ENCODE measurements at regions not wholly inside any gene's neighbourhood (a gene's known extent, or its start where the extent isn't known, plus 50 kb on each side); places are given as distances from the start of the nearest gene placed in this dataset.

DNA sequence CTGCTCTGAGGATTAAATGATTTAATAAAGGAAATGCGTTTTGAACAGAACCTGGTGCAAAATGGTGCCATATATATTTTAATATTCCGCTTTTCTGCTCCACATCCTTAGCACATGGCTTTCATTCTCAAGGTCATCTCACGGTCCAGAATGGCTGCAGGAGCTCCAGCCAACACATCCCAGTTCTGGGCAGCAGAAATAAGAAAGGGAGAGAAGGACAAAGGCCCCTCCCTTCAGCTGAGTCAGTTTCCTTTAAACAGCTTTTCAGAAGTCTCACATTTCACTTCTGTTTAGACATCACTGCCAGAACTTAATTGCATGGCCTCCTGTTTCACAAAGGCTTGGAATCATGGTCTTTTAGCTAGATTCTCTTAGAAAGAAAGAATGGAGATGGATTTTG is 75.2 kb upstream of the LRRN2 start:
- TF ChIP-seq, protein P1, sequence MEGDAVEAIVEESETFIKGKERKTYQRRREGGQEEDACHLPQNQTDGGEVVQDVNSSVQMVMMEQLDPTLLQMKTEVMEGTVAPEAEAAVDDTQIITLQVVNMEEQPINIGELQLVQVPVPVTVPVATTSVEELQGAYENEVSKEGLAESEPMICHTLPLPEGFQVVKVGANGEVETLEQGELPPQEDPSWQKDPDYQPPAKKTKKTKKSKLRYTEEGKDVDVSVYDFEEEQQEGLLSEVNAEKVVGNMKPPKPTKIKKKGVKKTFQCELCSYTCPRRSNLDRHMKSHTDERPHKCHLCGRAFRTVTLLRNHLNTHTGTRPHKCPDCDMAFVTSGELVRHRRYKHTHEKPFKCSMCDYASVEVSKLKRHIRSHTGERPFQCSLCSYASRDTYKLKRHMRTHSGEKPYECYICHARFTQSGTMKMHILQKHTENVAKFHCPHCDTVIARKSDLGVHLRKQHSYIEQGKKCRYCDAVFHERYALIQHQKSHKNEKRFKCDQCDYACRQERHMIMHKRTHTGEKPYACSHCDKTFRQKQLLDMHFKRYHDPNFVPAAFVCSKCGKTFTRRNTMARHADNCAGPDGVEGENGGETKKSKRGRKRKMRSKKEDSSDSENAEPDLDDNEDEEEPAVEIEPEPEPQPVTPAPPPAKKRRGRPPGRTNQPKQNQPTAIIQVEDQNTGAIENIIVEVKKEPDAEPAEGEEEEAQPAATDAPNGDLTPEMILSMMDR (IDR thresholded peaks at IDR 0.05; ENCODE audit: insufficient read depth in 1 of 2, low read depth in 1 of 2, low read length in 1 of 2, severe bottlenecking in 1 of 2, unreplicated experiment in 1 of 2): no peak
- peaks cover 16% of the 10 kb centered on the region for H3K27me3 Mint-ChIP-seq (ENCODE audit: insufficient read depth, unreplicated experiment)
- BruUV-seq (replicated peaks): no TSS peak
- Histone ChIP-seq H3K4me3 (ENCODE audit: low read depth, low read length) (no peak overlapping the region), H3K27me3 (replicated peaks; ENCODE audit: control insufficient read depth, insufficient read depth, low read length) (no peaks in the 10 kb centered on the region), H3K4me1 (no peaks in the 10 kb centered on the region), H3K36me3 (ENCODE audit: control insufficient read depth, insufficient read depth, low read length) (no peaks in the 10 kb centered on the region), H3K9me3 (no peaks in the 10 kb centered on the region)
- CTCF ChIA-PET: interaction anchor here (1.4 kb wide), 1 partner anchor 46 kb away, joined by 4 read pairs; no protein-coding TSS in a partner anchor
- no peaks in the 10 kb centered on the region for H3K4me1 Mint-ChIP-seq (ENCODE audit: low read depth, unreplicated experiment)
- POLR2A ChIA-PET: no interaction called here
- H3K36me3 Mint-ChIP-seq (ENCODE audit: insufficient read depth, unreplicated experiment): no peaks in the 10 kb centered on the region
- intact Hi-C loops (cut with micrococcal nuclease; ENCODE audit: unreplicated experiment): no loop called here
- H3K27ac Mint-ChIP-seq (ENCODE audit: unreplicated experiment): no peak overlapping the region
- no peaks in the 10 kb centered on the region for H3K9me3 Mint-ChIP-seq (ENCODE audit: unreplicated experiment)
- DNase-seq: no peak
- H3K4me3 Mint-ChIP-seq (ENCODE audit: unreplicated experiment): no peak overlapping the region

DNA sequence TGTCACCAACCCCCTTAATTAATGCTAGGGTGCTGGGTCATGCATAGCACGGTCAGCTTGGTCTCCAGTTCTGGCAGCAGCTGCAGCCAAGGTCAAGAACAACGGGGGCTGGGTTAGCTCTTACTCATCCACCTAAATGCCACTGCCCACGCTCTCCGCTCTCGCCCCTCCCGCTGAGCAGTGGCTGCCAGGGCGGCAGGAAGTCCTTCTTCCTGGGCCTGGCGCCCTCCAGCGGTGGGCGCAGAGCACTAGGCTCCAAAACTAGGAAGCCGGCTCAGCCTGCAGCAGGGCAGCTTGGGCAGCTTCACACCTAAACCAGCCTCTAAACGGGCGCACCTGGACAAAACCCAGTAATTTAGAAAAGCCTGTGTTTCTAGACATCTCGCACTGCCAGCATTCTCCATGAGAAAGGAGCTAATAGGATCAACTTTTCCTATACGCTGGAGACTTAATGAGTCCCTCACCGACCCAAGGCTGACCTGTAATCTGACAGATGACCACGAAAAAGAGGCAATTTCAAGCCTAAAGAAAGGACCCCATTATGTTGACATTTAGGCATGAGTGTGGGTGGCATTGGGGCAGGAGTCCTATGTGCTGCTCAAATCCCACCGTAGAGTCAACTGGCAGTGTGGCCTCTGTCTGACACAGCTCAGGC is 78.4 kb upstream of the LRRN2 start:
- Histone ChIP-seq H3K4me1 (no peaks in the 10 kb centered on the region), H3K27me3 (replicated peaks; ENCODE audit: control insufficient read depth, insufficient read depth, low read length) (no peaks in the 10 kb centered on the region), H3K36me3 (ENCODE audit: control insufficient read depth, insufficient read depth, low read length) (no peaks in the 10 kb centered on the region), H3K9me3 (no peaks in the 10 kb centered on the region), H3K4me3 (ENCODE audit: low read depth, low read length) (no peak overlapping the region)
- Mint-ChIP-seq H3K27me3 (ENCODE audit: insufficient read depth, unreplicated experiment) (peaks cover 24% of the 10 kb centered on the region), H3K9me3 (ENCODE audit: unreplicated experiment) (no peaks in the 10 kb centered on the region), H3K36me3 (ENCODE audit: insufficient read depth, unreplicated experiment) (no peaks in the 10 kb centered on the region), H3K4me3 (ENCODE audit: unreplicated experiment) (no peak overlapping the region), H3K4me1 (ENCODE audit: low read depth, unreplicated experiment) (no peaks in the 10 kb centered on the region), H3K27ac (ENCODE audit: unreplicated experiment) (no peak overlapping the region)
- TF ChIP-seq, protein P1 (IDR thresholded peaks at IDR 0.05; ENCODE audit: insufficient read depth in 1 of 2, low read depth in 1 of 2, low read length in 1 of 2, severe bottlenecking in 1 of 2, unreplicated experiment in 1 of 2): peak; percentile 77 to 88
- intact Hi-C loops (cut with micrococcal nuclease; ENCODE audit: unreplicated experiment): loop anchor here (1.0 kb wide), 1 partner anchor 199 kb away; no protein-coding TSS in a partner anchor
- peak; percentile 56 to 66 for DNase-seq
- no TSS peak for BruUV-seq (replicated peaks)
- ChIA-PET CTCF (interaction anchor here (0.6 to 1.5 kb wide), 5 partner anchors 28 to 270 kb away, joined by 3 to 11 read pairs (median 6); partner anchors contain the start of gene PIK3C2B), POLR2A (interaction anchor here (0.6 kb wide), 1 partner anchor 43 kb away, joined by 4 read pairs; no protein-coding TSS in a partner anchor)

DNA sequence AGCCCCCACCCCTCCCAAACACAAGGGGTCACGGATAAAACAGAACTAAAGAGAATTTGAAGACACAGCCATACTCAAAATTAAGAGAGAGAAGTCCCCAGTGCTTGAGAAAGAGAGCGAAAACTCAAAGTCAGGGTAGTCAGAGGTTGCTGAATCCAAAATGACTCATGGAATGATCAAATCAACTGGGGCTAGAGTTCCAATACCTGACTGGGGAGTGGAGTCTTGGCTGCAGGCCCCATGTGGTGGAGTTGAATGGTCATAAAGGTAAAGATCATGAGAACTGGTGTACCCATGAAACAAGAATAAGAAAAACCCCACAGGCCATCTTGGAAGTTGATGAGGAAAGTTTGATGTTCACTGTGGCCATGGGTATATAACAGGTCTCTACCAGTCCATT is 84.5 kb upstream of the LRRN2 start:
- no peaks in the 10 kb centered on the region for H3K36me3 Mint-ChIP-seq (ENCODE audit: insufficient read depth, unreplicated experiment)
- TF ChIP-seq, protein P1 (IDR thresholded peaks at IDR 0.05; ENCODE audit: insufficient read depth in 1 of 2, low read depth in 1 of 2, low read length in 1 of 2, severe bottlenecking in 1 of 2, unreplicated experiment in 1 of 2): no peak
- H3K9me3 ChIP-seq: 0 out of 2 replicates have a peak, but pooled peaks cover 2% of the 10 kb centered on the region
- H3K27me3 ChIP-seq (replicated peaks; ENCODE audit: control insufficient read depth, insufficient read depth, low read length): no peaks in the 10 kb centered on the region; the same call in 1 of the 2 replicates
- H3K4me3 Mint-ChIP-seq (ENCODE audit: unreplicated experiment): no peak overlapping the region
- ChIA-PET POLR2A (no interaction called here), CTCF (no interaction called here)
- intact Hi-C loops (cut with micrococcal nuclease; ENCODE audit: unreplicated experiment): no loop called here
- no peaks in the 10 kb centered on the region for H3K36me3 ChIP-seq (ENCODE audit: control insufficient read depth, insufficient read depth, low read length)
- no peaks in the 10 kb centered on the region for H3K9me3 Mint-ChIP-seq (ENCODE audit: unreplicated experiment)
- no peak overlapping the region for H3K4me3 ChIP-seq (ENCODE audit: low read depth, low read length)
- no TSS peak for BruUV-seq (replicated peaks)
- H3K4me1 ChIP-seq: no peaks in the 10 kb centered on the region
- H3K27me3 Mint-ChIP-seq (ENCODE audit: insufficient read depth, unreplicated experiment): peaks cover 17% of the 10 kb centered on the region
- no peak for DNase-seq
- H3K27ac Mint-ChIP-seq (ENCODE audit: unreplicated experiment): no peak overlapping the region
- no peaks in the 10 kb centered on the region for H3K4me1 Mint-ChIP-seq (ENCODE audit: low read depth, unreplicated experiment)
